ENCODE measurements at regions not wholly inside any gene's neighbourhood (a gene's known extent, or its start where the extent isn't known, plus 50 kb on each side); places are given as distances from the start of the nearest gene placed in this dataset.

- DNase-seq (ENCODE audit: extremely low spot score, unreplicated experiment): no peak
- Mint-ChIP-seq H3K36me3 (ENCODE audit: unreplicated experiment) (no peaks in the 10 kb centered on the region), H3K9me3 (ENCODE audit: unreplicated experiment) (no peaks in the 10 kb centered on the region), H3K4me1 (ENCODE audit: unreplicated experiment) (peaks cover 63% of the 10 kb centered on the region), H3K4me3 (ENCODE audit: unreplicated experiment) (no peak overlapping the region), H3K27ac (ENCODE audit: unreplicated experiment) (no peak overlapping the region), H3K27me3 (ENCODE audit: unreplicated experiment) (no peaks in the 10 kb centered on the region)
- no peak for TF ChIP-seq CTCF (IDR thresholded peaks at IDR 0.05)
Observed at GRCh38 chr11:128055576-128056217, 531.7 kb downstream of the ETS1 start.

GRCh38 chr11:128053981-128054931 lies 533.1 kb downstream of the ETS1 start:
- no peaks in the 10 kb centered on the region for H3K9me3 Mint-ChIP-seq (ENCODE audit: unreplicated experiment)
- no peak for TF ChIP-seq CTCF (IDR thresholded peaks at IDR 0.05)
- H3K27ac Mint-ChIP-seq (ENCODE audit: unreplicated experiment): peak overlapping the region; percentile 96
- no peak overlapping the region for H3K4me3 Mint-ChIP-seq (ENCODE audit: unreplicated experiment)
- no peaks in the 10 kb centered on the region for H3K27me3 Mint-ChIP-seq (ENCODE audit: unreplicated experiment)
- H3K4me1 Mint-ChIP-seq (ENCODE audit: unreplicated experiment): peaks cover 64% of the 10 kb centered on the region
- no peaks in the 10 kb centered on the region for H3K36me3 Mint-ChIP-seq (ENCODE audit: unreplicated experiment)
- no peak for DNase-seq (ENCODE audit: extremely low spot score, unreplicated experiment)

GRCh38 chr11:128052912-128053641 lies 534.3 kb downstream of the ETS1 start:
- H3K9me3 Mint-ChIP-seq (ENCODE audit: unreplicated experiment): no peaks in the 10 kb centered on the region
- peak overlapping the region; percentile 96 for H3K27ac Mint-ChIP-seq (ENCODE audit: unreplicated experiment)
- H3K36me3 Mint-ChIP-seq (ENCODE audit: unreplicated experiment): no peaks in the 10 kb centered on the region
- peak overlapping the region; percentile 37 for H3K4me3 Mint-ChIP-seq (ENCODE audit: unreplicated experiment)
- TF ChIP-seq CTCF (IDR thresholded peaks at IDR 0.05): no peak
- peaks cover 60% of the 10 kb centered on the region for H3K4me1 Mint-ChIP-seq (ENCODE audit: unreplicated experiment)
- no peaks in the 10 kb centered on the region for H3K27me3 Mint-ChIP-seq (ENCODE audit: unreplicated experiment)
- no peak for DNase-seq (ENCODE audit: extremely low spot score, unreplicated experiment)

GRCh38 chr11:128048121-128048520 lies 539.2 kb downstream of the ETS1 start:
- peaks cover 2% of the 10 kb centered on the region for H3K36me3 Mint-ChIP-seq (ENCODE audit: unreplicated experiment)
- H3K4me1 Mint-ChIP-seq (ENCODE audit: unreplicated experiment): peaks cover 33% of the 10 kb centered on the region
- no peak overlapping the region for H3K4me3 Mint-ChIP-seq (ENCODE audit: unreplicated experiment)
- no peaks in the 10 kb centered on the region for H3K27me3 Mint-ChIP-seq (ENCODE audit: unreplicated experiment)
- no peak overlapping the region for H3K27ac Mint-ChIP-seq (ENCODE audit: unreplicated experiment)
- TF ChIP-seq CTCF (IDR thresholded peaks at IDR 0.05): no peak
- DNase-seq (ENCODE audit: extremely low spot score, unreplicated experiment): no peak
- peaks cover 17% of the 10 kb centered on the region for H3K9me3 Mint-ChIP-seq (ENCODE audit: unreplicated experiment)

Measured in osteocyte (in vitro differentiated cells).